ENCODE measurements at regions not wholly inside any gene's neighbourhood (a gene's known extent, or its start where the extent isn't known, plus 50 kb on each side); places are given as distances from the start of the nearest gene placed in this dataset.
A peak's percentile ranks its signal among the peaks of the same experiment; 100 is the strongest.
"Not testable (repeated sequence)": the region's sequence is repeated elsewhere in the genome, so short reads cannot be mapped to it uniquely, and the experiment has no call there.

- DNase-seq (ENCODE audit: low read depth): no peak
- no peak overlapping the region for H3K4me3 ChIP-seq (ENCODE audit: low read depth, low read length)
Observed at GRCh38 chr7:142437741-142438140, 179.9 kb upstream of the PRSS58 start.

GRCh38 chr7:142436601-142437000, 178.7 kb upstream of the PRSS58 start:
- no peak overlapping the region for H3K4me3 ChIP-seq (ENCODE audit: low read depth, low read length)
- DNase-seq (ENCODE audit: low read depth): no peak

DNA sequence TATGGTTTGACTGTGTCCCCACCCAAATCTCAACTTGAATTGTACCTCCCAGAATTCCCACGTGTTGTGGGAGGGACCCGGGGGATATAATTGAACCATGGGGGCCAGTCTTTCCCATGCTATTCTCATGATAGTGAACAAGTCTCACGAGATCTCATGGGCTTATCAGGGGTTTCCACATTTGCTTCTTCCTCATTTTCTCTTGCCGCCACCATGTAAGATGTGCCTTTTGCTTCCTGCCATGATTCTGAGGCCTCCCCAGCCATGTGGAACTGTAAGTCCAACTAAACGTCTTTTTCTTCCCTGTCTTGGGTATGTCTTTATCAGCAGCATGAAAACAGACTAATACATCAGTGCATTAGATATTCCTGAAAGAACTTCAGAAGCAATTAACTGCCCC, 177.7 kb upstream of the PRSS58 start:
- H3K4me3 ChIP-seq (ENCODE audit: low read depth, low read length); DNase-seq (ENCODE audit: low read depth): not testable (repeated sequence)

DNA sequence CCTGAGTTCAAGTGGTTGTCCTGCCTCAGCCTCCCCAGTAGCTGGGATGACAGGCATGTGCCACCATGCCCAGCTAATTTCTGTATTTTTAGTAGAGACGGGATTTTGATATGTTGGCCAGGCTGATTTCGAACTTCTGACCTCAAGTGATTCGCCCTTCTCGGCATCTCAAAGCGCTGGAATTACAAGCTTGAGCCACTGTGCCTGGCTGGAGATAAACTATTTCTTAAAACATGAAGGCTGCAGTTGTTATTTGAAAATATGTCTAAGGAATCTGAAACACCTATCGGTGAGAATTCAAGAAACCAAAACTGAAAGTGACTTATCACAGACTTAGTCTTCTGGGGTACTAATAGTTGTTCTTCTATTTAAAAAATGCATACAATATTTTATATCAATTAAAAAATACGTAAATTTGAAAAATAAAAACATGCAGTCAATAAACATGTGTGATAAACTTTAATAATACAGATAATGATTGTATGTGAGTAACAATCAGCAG, 176.9 kb upstream of the PRSS58 start:
- DNase-seq (ENCODE audit: low read depth): no peak
- no peak overlapping the region for H3K4me3 ChIP-seq (ENCODE audit: low read depth, low read length)

DNA sequence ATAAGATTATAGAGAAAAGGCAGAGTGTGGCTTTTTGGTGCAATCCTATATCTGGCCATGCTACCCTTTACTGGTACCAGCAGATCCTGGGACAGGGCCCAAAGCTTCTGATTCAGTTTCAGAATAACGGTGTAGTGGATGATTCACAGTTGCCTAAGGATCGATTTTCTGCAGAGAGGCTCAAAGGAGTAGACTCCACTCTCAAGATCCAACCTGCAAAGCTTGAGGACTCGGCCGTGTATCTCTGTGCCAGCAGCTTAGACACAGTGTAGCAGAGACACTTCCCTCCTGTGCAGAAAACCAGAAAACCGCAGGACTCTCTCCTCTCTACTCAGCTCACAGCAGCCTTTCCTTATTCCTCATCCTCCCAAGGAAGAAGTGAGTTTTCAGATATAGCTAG, 176.3 kb upstream of the PRSS58 start:
- H3K4me3 ChIP-seq (ENCODE audit: low read depth, low read length): not testable (repeated sequence)

GRCh38 chr7:142432377-142432776, 174.5 kb upstream of the PRSS58 start:
- no peak overlapping the region for H3K4me3 ChIP-seq (ENCODE audit: low read depth, low read length)
- DNase-seq (ENCODE audit: low read depth): no peak

More for the DNA sequence above, 176.3 kb upstream of the PRSS58 start:
- DNase-seq (ENCODE audit: low read depth): not testable (repeated sequence)

GRCh38 chr7:142431491-142431890, 173.6 kb upstream of the PRSS58 start:
- DNase-seq (ENCODE audit: low read depth): no peak
- H3K4me3 ChIP-seq (ENCODE audit: low read depth, low read length): no peak overlapping the region

GRCh38 chr7:142428094-142428493, 170.2 kb upstream of the PRSS58 start:
- H3K4me3 ChIP-seq (ENCODE audit: low read depth, low read length): no peak overlapping the region
- DNase-seq (ENCODE audit: low read depth): no peak

GRCh38 chr7:142425281-142425680, 167.4 kb upstream of the PRSS58 start:
- no peak overlapping the region for H3K4me3 ChIP-seq (ENCODE audit: low read depth, low read length)
- no peak for DNase-seq (ENCODE audit: low read depth)

GRCh38 chr7:142422621-142423020, 164.8 kb upstream of the PRSS58 start:
- no peak overlapping the region for H3K4me3 ChIP-seq (ENCODE audit: low read depth, low read length)
- DNase-seq (ENCODE audit: low read depth): no peak

DNA sequence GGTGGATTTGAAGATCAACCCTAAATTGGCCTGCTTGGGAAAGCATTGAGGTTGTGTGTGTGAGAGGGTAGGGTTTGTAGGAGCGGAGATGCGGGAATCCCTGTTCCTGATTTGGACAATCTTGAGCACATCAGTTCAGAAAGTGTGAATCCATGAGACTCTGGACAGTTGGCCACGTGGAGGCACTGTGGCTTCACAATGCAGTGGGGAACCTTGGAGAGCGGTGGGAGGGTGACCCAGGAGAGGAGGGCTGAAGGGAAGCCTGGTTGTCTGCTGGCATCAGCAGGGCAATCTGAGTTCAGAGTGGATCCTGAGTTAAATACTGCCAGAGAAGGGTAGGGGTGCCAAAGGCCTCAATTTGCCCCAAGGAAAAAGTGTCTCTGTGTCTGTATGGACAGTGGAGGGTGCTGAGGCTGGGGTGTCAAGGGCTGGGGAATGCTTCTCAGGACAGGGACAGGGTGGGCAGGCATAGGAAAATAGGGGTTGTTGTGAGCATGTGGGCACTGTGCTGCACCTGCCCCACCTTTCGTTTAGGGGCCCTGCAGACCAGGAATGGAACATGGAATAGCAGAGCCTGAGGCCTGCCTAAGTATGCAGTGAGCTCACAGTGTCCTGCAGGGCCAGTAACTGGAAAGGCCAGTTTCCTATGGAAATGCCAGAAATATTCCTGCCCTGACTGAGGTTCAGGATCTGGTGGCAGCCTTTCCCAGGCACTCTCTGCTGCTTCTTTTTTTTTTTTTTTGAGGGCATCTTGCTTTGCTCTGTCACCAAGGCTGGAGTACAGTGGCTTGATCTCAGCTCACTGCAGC, 162.9 kb upstream of the PRSS58 start:
- no peak for DNase-seq (ENCODE audit: low read depth)

DNA sequence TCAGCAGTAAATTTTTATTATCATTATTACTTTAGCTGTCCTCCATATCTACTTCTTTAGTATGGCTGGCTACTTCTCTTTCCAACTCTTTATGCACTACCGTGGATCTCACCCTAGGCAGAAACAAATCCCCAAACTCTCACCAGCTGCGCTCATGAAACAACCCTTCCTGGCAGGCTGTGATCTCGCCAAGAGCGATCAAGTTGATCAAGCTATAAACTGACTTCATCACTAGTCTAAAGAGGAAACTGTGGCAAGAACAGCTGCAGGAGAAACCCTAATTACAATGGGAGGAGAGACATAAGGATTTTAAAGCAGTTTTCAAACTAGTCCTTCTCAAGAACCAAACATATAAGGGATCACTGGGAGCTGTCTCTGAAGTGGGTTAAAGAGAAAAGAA, 160.5 kb upstream of the PRSS58 start:
- no peak for DNase-seq (ENCODE audit: low read depth)
- no peak overlapping the region for H3K4me3 ChIP-seq (ENCODE audit: low read depth, low read length)

More for the DNA sequence above, 162.9 kb upstream of the PRSS58 start:
- no peak overlapping the region for H3K4me3 ChIP-seq (ENCODE audit: low read depth, low read length)

GRCh38 chr7:142414915-142415314, 157.1 kb upstream of the PRSS58 start:
- no peak for DNase-seq (ENCODE audit: low read depth)
- H3K4me3 ChIP-seq (ENCODE audit: low read depth, low read length): no peak overlapping the region

GRCh38 chr7:142414135-142414534, 156.3 kb upstream of the PRSS58 start:
- no peak overlapping the region for H3K4me3 ChIP-seq (ENCODE audit: low read depth, low read length)
- DNase-seq (ENCODE audit: low read depth): no peak

- no peak for DNase-seq (ENCODE audit: low read depth)
- H3K4me3 ChIP-seq (ENCODE audit: low read depth, low read length): no peak overlapping the region
Observed at GRCh38 chr7:142413280-142414000, 155.6 kb upstream of the PRSS58 start.

DNA sequence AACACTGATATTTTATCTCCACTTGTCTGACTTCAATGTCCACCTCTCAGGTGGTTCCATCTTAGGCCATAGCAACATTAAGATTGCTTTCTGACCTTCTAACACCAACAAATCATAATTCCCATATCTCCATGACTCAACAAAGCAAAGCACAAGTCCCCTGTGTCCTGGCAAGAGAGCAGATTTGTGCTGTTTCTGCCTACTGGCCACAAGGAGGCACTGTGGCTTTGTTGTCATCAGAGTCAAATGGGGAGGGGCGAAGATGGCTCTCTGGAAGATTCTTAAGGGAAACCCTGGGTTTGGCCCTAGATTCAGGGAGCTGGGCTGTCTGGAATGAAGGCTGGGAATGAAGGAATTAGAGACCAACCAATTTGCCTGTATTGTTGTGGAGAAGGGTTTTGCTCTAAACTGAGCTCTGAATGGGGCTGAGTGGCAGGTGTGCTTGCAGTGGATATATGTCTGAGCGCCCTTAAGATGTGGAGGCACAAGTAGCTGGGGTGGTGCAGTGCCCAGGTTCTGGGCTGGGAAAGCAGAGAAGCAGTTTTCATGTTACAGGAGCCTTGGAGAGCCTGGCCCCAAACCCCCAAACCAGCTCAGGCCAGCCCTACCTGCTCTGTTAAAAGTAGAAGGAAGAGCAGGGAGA, 154.8 kb upstream of the PRSS58 start:
- H3K4me3 ChIP-seq (ENCODE audit: low read depth, low read length): no peak overlapping the region
- no peak for DNase-seq (ENCODE audit: low read depth)

DNA sequence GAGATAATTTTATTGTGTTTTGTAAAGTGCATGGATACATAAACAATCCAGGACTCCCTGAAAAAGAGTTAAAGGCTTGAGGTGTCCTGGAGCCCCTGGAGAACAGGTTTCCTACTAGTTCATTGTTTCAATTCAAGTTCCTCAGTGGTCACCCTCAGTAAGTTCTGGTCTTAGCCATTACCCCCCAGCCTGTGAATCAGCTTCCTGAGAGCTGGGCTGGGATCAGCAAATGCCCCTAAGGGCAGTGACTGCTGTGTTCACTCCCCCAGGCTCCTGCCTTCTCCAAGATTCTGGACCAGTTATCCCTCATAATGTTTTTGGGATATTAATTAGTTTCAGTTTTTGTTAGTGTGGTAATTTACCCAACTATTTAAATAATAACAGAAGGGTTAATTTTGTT, 151.6 kb upstream of the PRSS58 start:
- no peak overlapping the region for H3K4me3 ChIP-seq (ENCODE audit: low read depth, low read length)
- DNase-seq (ENCODE audit: low read depth): no peak

DNA sequence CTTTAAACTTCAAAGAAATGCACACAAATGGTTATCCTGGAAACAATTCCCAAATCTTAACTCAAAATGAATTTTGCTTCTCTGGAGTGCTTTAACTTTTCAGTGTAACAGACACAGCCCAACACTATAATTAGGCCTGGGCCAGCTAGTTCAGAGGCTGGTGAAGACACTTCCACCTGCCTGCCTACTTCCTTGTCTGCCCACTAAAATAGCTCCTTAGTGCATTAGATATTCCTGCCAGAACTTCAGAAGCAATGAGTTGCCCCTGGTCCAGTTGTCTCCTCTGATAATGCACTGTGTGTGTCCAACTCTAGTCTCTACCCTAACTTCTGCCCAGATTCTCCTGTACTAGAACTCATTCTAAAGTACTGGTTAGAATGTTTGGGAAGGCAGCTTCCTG, 150.9 kb upstream of the PRSS58 start:
- no peak for DNase-seq (ENCODE audit: low read depth)
- no peak overlapping the region for H3K4me3 ChIP-seq (ENCODE audit: low read depth, low read length)

GRCh38 chr7:142407939-142408570, 150.2 kb upstream of the PRSS58 start:
- no peak for DNase-seq (ENCODE audit: low read depth)
- peak overlapping the region; percentile 12 for H3K4me3 ChIP-seq (ENCODE audit: low read depth, low read length)
